IMR-90 (cell line): ENCODE measurements at regions not wholly inside any gene's neighbourhood (a gene's known extent, or its start where the extent isn't known, plus 50 kb on each side); places are given as distances from the start of the nearest gene placed in this dataset.

Experiments
- CTCF ChIP-seq: conservative IDR thresholded peaks from 2 replicates; pipeline ENCODE4 v1.5.1; 2012; ENCODE audit warnings: mild to moderate bottlenecking, low read depth, low read length, improper control_type of control experiment
- ELK1 ChIP-seq: fragments of 150-350 bp; IDR thresholded peaks from 2 replicates; pipeline ENCODE4 v1.6.1; 2016; ENCODE audit warnings: low read depth, mild to moderate bottlenecking, low read length, moderate library complexity, borderline replicate concordance
- FOS ChIP-seq: fragments of 150-350 bp; IDR thresholded peaks from 2 replicates; pipeline ENCODE4 v1.6.1; 2016; ENCODE audit warnings: low read depth, low read length
- MXI1 ChIP-seq: IDR thresholded peaks from 2 replicates; pipeline ENCODE4 v1.6.1; 2012; ENCODE audit warnings: low read depth, mild to moderate bottlenecking, low read length, moderate library complexity, borderline replicate concordance
- NFE2L2 ChIP-seq: fragments of 150-350 bp; IDR thresholded peaks from 2 replicates; pipeline ENCODE4 v1.6.1; 2016; ENCODE audit warnings: low read depth, mild to moderate bottlenecking, low read length
- POLR2A ChIP-seq: IDR thresholded peaks from 2 replicates; pipeline ENCODE4 v1.6.1; 2012; ENCODE audit warnings: mild to moderate bottlenecking, low read depth, low read length
- RAD21 ChIP-seq: IDR thresholded peaks from 2 replicates; pipeline ENCODE4 v1.6.1; 2012; ENCODE audit warnings: low read length, improper control_type of control experiment
- RCOR1 ChIP-seq: IDR thresholded peaks from 2 replicates; pipeline ENCODE4 v1.6.1; 2012; ENCODE audit warnings: mild to moderate bottlenecking, low read length, improper control_type of control experiment; ENCODE audit not compliant: insufficient replicate concordance
- RFX5 ChIP-seq: IDR thresholded peaks from 2 replicates; pipeline ENCODE4 v1.8.0; 2012; ENCODE audit warnings: low read depth, mild to moderate bottlenecking, low read length, moderate library complexity
- SMC3 ChIP-seq: fragments of 150-350 bp; IDR thresholded peaks from 2 replicates; pipeline ENCODE4 v1.6.1; 2016; ENCODE audit warnings: low read depth, mild to moderate bottlenecking, antibody characterized with exemption, low read length, moderate library complexity
- USF2 ChIP-seq: fragments of 150-350 bp; IDR thresholded peaks from 2 replicates; pipeline ENCODE4 v1.6.1; 2017; ENCODE audit warnings: mild to moderate bottlenecking, antibody characterized with exemption, low read length, low read depth

GRCh38 chr6:16069222-16069621, 59.7 kb upstream of the MYLIP start:
- TF ChIP-seq POLR2A = no peak
- no peak for TF ChIP-seq FOS
- no peak for TF ChIP-seq RCOR1
- TF ChIP-seq ELK1 = no peak
- no peak for TF ChIP-seq CTCF
- no peak for TF ChIP-seq RAD21
- TF ChIP-seq MXI1 = no peak
- no peak for TF ChIP-seq USF2
- no peak for TF ChIP-seq SMC3
- no peak for TF ChIP-seq NFE2L2
- TF ChIP-seq RFX5 = no peak
